GM23338 (cell line): ENCODE measurements at regions not wholly inside any gene's neighbourhood (a gene's known extent, or its start where the extent isn't known, plus 50 kb on each side); places are given as distances from the start of the nearest gene placed in this dataset.

Source experiments
- ATAC-seq: fragments of 200-7000 bp; cut with Tn5 transposase; 3 replicates; pipeline ENCODE4 v1.9.1; 2020
- DNase-seq: peaks from one replicate; pipeline ENCODE4 v3.0.0-alpha.2; 2015; ENCODE audit warnings: low spot score
- H2AFZ ChIP-seq: fragments of 200-600 bp; sonication (generic); 2 replicates; pipeline ENCODE4 v1.8.0; 2016; ENCODE audit warnings: antibody characterized with exemption, mild to moderate bottlenecking, moderate library complexity
- H3F3A ChIP-seq: fragments of 200-600 bp; sonication (generic); replicated peaks from 2 replicates; pipeline ENCODE4 v1.8.0; 2017; ENCODE audit warnings: antibody characterized with exemption, mixed run types, low read depth
- H3K27ac ChIP-seq: fragments of 200-600 bp; sonication (generic); 2 replicates; pipeline ENCODE4 v1.6.1; 2016; ENCODE audit warnings: low read depth
- H3K27me3 ChIP-seq: fragments of 200-600 bp; sonication (generic); 2 replicates; pipeline ENCODE4 v1.8.0; 2016; ENCODE audit warnings: mild to moderate bottlenecking, mixed run types, moderate library complexity; ENCODE audit not compliant: insufficient read depth
- H3K36me3 ChIP-seq: fragments of 200-600 bp; sonication (generic); 2 replicates; pipeline ENCODE4 v1.8.0; 2016; ENCODE audit warnings: mild to moderate bottlenecking; ENCODE audit not compliant: insufficient read depth
- H3K4me1 ChIP-seq: fragments of 200-600 bp; sonication (generic); 2 replicates; pipeline ENCODE4 v1.8.0; 2016; ENCODE audit warnings: mild to moderate bottlenecking, moderate library complexity; ENCODE audit not compliant: insufficient read depth
- H3K4me2 ChIP-seq: fragments of 200-600 bp; sonication (generic); 2 replicates; pipeline ENCODE4 v1.7.1; 2017; ENCODE audit warnings: mixed run types
- H3K4me3 ChIP-seq: fragments of 200-600 bp; sonication (generic); 2 replicates; pipeline ENCODE4 v1.6.1; 2016; ENCODE audit warnings: mixed run types
- H3K79me2 ChIP-seq: fragments of 200-600 bp; sonication (generic); replicated peaks from 2 replicates; pipeline ENCODE4 v1.8.0; 2017; ENCODE audit warnings: mild to moderate bottlenecking; ENCODE audit not compliant: insufficient read depth
- H3K9me2 ChIP-seq: fragments of 200-600 bp; sonication (generic); 2 replicates; pipeline ENCODE4 v1.8.0; 2017; ENCODE audit not compliant: insufficient read depth
- H4K20me1 ChIP-seq: fragments of 200-600 bp; sonication (generic); replicated peaks from 2 replicates; pipeline ENCODE4 v1.8.0; 2017; ENCODE audit warnings: mild to moderate bottlenecking; ENCODE audit not compliant: insufficient read depth
- H3K27ac Mint-ChIP-seq: 2 replicates; pipeline ENCODE4 v1.8.0; 2020; ENCODE audit warnings: inconsistent platforms, mild to moderate bottlenecking, moderate library complexity, mixed read lengths
- H3K27me3 Mint-ChIP-seq: 3 replicates; pipeline ENCODE4 v1.8.0; 2022; ENCODE audit warnings: low read depth, mild to moderate bottlenecking, moderate library complexity, mixed read lengths, inconsistent platforms; ENCODE audit not compliant: insufficient read depth, poor library complexity
- H3K36me3 Mint-ChIP-seq: 3 replicates; pipeline ENCODE4 v1.8.0; 2021; ENCODE audit warnings: low read depth, mild to moderate bottlenecking, inconsistent platforms, moderate library complexity, mixed read lengths
- H3K4me1 Mint-ChIP-seq: 3 replicates; pipeline ENCODE4 v1.8.0; 2020; ENCODE audit warnings: mild to moderate bottlenecking, inconsistent platforms, mixed read lengths
- H3K4me3 Mint-ChIP-seq: 3 replicates; pipeline ENCODE4 v1.8.0; 2021; ENCODE audit warnings: moderate library complexity, mild to moderate bottlenecking, inconsistent platforms, mixed read lengths
- H3K9me3 Mint-ChIP-seq: 3 replicates; pipeline ENCODE4 v1.8.0; 2020; ENCODE audit warnings: moderate library complexity, mild to moderate bottlenecking, inconsistent platforms, mixed read lengths
- CREB1 ChIP-seq: fragments of 250-450 bp; sonication (Bioruptor Pico); IDR thresholded peaks from 2 replicates; pipeline ENCODE4 v1.5.0; 2020; ENCODE audit warnings: low read depth, mild to moderate bottlenecking, moderate library complexity
- EZH2 ChIP-seq: fragments of 200-600 bp; sonication (generic); IDR thresholded peaks from one replicate; pipeline ENCODE4 v1.8.0; 2017; ENCODE audit warnings: antibody characterized with exemption, mild to moderate bottlenecking, low read depth; ENCODE audit not compliant: unreplicated experiment
- EZH2phosphoT487 ChIP-seq: fragments of 200-600 bp; sonication (generic); IDR thresholded peaks from one replicate; pipeline ENCODE4 v1.8.1; 2018; ENCODE audit warnings: antibody characterized with exemption; ENCODE audit not compliant: unreplicated experiment
- JUNB ChIP-seq: IDR thresholded peaks from one replicate; pipeline ENCODE4 v1.6.1; 2016; ENCODE audit warnings: antibody characterized with exemption; ENCODE audit not compliant: unreplicated experiment
- NANOG ChIP-seq: IDR thresholded peaks from 2 replicates; pipeline ENCODE4 v1.6.1; 2016; ENCODE audit warnings: antibody characterized with exemption, borderline replicate concordance
- POLR2AphosphoS5 ChIP-seq: IDR thresholded peaks from 2 replicates; pipeline ENCODE4 v1.6.1; 2016; ENCODE audit warnings: antibody characterized with exemption, low read depth
- STAT1 ChIP-seq: IDR thresholded peaks from one replicate; pipeline ENCODE4 v1.6.1; 2016; ENCODE audit warnings: antibody characterized with exemption; ENCODE audit not compliant: unreplicated experiment
- ZNF114 ChIP-seq: fragments of 250-450 bp; sonication (Bioruptor Pico); IDR thresholded peaks from 2 replicates; pipeline ENCODE4 v1.5.0; 2020; ENCODE audit warnings: mild to moderate bottlenecking, moderate library complexity
- ZNF331 ChIP-seq: fragments of 250-450 bp; sonication (Bioruptor Pico); IDR thresholded peaks from 2 replicates; pipeline ENCODE4 v1.5.0; 2020; ENCODE audit warnings: low read depth, mild to moderate bottlenecking, moderate library complexity
- TF ChIP-seq, protein P1 (sequence below): IDR thresholded peaks from 2 replicates; pipeline ENCODE4 v1.6.1; 2016; ENCODE audit warnings: antibody characterized with exemption
- TF ChIP-seq, protein P2 (sequence below): IDR thresholded peaks from one replicate; pipeline ENCODE4 v1.6.1; 2018; ENCODE audit warnings: antibody characterized with exemption; ENCODE audit not compliant: unreplicated experiment
- TF ChIP-seq, protein P3 (sequence below), 2 experiments: fragments of 200-600 bp in 1 of 2; sonication (generic) in 1 of 2; conservative IDR thresholded peaks; 2 replicates each; pipeline versions ENCODE4 v1.5.1 to v1.6.1; 2016 to 2017; ENCODE audit warnings: antibody characterized with exemption in 2 of 2, low read depth in 2 of 2, mild to moderate bottlenecking in 2 of 2, moderate library complexity in 1 of 2
- TF ChIP-seq, protein P4 (sequence below): fragments of 250-450 bp; sonication (Bioruptor Pico); IDR thresholded peaks from 2 replicates; pipeline ENCODE4 v1.5.0; 2020; ENCODE audit warnings: mild to moderate bottlenecking, moderate library complexity

DNA sequence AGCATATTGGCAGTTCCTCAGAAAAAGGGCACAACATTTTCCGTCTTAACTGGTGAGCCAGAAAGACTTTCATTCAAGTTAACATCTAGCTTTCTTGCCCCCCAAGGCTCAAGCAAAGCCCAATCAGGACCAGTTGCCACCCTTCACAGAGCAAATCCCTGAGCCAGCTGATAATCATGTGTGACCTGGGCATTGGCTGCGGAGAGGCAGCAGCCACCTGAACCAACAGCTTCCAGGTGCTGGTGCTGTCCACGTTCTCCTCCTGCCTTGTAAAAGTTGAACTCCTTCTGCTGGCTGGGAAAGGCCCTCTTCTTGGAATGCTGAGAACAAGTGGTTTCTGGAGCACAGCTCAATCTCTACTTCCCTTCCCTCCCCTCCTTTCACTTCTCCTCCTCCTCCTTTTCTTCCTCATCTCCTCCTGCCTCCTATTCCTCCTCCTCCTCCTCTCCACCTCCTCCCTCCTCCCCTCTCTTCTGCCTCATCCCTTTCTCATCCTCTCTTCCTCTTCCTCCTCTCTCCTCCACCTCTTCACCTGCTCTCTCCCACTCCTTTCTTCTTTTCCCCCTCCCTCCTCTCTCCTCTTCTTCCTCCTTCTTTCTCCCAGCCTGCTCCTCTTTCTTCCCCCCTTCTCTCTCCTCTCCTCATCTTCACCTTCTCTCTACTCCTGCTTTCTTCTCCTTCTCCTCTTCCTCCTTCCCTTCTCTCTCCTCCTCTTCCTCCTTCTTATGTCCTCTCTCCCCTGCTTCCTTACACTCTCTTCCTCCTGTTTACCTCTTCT lies 140.6 kb downstream of the JCAD start:
- Histone ChIP-seq H3K4me2 (no peak overlapping the region), H3K4me3 (no peak overlapping the region), H3K4me1 (no peaks in the 10 kb centered on the region), H3K36me3 (no peaks in the 10 kb centered on the region), H2AFZ (no peak overlapping the region), H4K20me1 (no peaks in the 10 kb centered on the region), H3K27ac (no peak overlapping the region), H3K79me2 (no peaks in the 10 kb centered on the region), H3K27me3 (no peaks in the 10 kb centered on the region), H3K9me2 (peaks cover 8% of the 10 kb centered on the region), H3F3A (no peaks in the 10 kb centered on the region)
- TF ChIP-seq STAT1 (no peak), ZNF114 (CRISPR knock-in tag) (no peak), NANOG (no peak), POLR2AphosphoS5 (no peak), JUNB (no peak), EZH2 (no peak), CREB1 (CRISPR knock-in tag) (no peak), EZH2phosphoT487 (no peak), ZNF331 (CRISPR knock-in tag) (no peak)
- TF ChIP-seq, protein P1, sequence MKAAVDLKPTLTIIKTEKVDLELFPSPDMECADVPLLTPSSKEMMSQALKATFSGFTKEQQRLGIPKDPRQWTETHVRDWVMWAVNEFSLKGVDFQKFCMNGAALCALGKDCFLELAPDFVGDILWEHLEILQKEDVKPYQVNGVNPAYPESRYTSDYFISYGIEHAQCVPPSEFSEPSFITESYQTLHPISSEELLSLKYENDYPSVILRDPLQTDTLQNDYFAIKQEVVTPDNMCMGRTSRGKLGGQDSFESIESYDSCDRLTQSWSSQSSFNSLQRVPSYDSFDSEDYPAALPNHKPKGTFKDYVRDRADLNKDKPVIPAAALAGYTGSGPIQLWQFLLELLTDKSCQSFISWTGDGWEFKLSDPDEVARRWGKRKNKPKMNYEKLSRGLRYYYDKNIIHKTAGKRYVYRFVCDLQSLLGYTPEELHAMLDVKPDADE, result no peak
- TF ChIP-seq, protein P2, sequence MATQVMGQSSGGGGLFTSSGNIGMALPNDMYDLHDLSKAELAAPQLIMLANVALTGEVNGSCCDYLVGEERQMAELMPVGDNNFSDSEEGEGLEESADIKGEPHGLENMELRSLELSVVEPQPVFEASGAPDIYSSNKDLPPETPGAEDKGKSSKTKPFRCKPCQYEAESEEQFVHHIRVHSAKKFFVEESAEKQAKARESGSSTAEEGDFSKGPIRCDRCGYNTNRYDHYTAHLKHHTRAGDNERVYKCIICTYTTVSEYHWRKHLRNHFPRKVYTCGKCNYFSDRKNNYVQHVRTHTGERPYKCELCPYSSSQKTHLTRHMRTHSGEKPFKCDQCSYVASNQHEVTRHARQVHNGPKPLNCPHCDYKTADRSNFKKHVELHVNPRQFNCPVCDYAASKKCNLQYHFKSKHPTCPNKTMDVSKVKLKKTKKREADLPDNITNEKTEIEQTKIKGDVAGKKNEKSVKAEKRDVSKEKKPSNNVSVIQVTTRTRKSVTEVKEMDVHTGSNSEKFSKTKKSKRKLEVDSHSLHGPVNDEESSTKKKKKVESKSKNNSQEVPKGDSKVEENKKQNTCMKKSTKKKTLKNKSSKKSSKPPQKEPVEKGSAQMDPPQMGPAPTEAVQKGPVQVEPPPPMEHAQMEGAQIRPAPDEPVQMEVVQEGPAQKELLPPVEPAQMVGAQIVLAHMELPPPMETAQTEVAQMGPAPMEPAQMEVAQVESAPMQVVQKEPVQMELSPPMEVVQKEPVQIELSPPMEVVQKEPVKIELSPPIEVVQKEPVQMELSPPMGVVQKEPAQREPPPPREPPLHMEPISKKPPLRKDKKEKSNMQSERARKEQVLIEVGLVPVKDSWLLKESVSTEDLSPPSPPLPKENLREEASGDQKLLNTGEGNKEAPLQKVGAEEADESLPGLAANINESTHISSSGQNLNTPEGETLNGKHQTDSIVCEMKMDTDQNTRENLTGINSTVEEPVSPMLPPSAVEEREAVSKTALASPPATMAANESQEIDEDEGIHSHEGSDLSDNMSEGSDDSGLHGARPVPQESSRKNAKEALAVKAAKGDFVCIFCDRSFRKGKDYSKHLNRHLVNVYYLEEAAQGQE, result no peak
- TF ChIP-seq, protein P3, sequence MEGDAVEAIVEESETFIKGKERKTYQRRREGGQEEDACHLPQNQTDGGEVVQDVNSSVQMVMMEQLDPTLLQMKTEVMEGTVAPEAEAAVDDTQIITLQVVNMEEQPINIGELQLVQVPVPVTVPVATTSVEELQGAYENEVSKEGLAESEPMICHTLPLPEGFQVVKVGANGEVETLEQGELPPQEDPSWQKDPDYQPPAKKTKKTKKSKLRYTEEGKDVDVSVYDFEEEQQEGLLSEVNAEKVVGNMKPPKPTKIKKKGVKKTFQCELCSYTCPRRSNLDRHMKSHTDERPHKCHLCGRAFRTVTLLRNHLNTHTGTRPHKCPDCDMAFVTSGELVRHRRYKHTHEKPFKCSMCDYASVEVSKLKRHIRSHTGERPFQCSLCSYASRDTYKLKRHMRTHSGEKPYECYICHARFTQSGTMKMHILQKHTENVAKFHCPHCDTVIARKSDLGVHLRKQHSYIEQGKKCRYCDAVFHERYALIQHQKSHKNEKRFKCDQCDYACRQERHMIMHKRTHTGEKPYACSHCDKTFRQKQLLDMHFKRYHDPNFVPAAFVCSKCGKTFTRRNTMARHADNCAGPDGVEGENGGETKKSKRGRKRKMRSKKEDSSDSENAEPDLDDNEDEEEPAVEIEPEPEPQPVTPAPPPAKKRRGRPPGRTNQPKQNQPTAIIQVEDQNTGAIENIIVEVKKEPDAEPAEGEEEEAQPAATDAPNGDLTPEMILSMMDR (conservative IDR thresholded peaks at IDR 0.05; ENCODE audit: low read depth in 2 of 2), result no peak
- TF ChIP-seq, protein P4, sequence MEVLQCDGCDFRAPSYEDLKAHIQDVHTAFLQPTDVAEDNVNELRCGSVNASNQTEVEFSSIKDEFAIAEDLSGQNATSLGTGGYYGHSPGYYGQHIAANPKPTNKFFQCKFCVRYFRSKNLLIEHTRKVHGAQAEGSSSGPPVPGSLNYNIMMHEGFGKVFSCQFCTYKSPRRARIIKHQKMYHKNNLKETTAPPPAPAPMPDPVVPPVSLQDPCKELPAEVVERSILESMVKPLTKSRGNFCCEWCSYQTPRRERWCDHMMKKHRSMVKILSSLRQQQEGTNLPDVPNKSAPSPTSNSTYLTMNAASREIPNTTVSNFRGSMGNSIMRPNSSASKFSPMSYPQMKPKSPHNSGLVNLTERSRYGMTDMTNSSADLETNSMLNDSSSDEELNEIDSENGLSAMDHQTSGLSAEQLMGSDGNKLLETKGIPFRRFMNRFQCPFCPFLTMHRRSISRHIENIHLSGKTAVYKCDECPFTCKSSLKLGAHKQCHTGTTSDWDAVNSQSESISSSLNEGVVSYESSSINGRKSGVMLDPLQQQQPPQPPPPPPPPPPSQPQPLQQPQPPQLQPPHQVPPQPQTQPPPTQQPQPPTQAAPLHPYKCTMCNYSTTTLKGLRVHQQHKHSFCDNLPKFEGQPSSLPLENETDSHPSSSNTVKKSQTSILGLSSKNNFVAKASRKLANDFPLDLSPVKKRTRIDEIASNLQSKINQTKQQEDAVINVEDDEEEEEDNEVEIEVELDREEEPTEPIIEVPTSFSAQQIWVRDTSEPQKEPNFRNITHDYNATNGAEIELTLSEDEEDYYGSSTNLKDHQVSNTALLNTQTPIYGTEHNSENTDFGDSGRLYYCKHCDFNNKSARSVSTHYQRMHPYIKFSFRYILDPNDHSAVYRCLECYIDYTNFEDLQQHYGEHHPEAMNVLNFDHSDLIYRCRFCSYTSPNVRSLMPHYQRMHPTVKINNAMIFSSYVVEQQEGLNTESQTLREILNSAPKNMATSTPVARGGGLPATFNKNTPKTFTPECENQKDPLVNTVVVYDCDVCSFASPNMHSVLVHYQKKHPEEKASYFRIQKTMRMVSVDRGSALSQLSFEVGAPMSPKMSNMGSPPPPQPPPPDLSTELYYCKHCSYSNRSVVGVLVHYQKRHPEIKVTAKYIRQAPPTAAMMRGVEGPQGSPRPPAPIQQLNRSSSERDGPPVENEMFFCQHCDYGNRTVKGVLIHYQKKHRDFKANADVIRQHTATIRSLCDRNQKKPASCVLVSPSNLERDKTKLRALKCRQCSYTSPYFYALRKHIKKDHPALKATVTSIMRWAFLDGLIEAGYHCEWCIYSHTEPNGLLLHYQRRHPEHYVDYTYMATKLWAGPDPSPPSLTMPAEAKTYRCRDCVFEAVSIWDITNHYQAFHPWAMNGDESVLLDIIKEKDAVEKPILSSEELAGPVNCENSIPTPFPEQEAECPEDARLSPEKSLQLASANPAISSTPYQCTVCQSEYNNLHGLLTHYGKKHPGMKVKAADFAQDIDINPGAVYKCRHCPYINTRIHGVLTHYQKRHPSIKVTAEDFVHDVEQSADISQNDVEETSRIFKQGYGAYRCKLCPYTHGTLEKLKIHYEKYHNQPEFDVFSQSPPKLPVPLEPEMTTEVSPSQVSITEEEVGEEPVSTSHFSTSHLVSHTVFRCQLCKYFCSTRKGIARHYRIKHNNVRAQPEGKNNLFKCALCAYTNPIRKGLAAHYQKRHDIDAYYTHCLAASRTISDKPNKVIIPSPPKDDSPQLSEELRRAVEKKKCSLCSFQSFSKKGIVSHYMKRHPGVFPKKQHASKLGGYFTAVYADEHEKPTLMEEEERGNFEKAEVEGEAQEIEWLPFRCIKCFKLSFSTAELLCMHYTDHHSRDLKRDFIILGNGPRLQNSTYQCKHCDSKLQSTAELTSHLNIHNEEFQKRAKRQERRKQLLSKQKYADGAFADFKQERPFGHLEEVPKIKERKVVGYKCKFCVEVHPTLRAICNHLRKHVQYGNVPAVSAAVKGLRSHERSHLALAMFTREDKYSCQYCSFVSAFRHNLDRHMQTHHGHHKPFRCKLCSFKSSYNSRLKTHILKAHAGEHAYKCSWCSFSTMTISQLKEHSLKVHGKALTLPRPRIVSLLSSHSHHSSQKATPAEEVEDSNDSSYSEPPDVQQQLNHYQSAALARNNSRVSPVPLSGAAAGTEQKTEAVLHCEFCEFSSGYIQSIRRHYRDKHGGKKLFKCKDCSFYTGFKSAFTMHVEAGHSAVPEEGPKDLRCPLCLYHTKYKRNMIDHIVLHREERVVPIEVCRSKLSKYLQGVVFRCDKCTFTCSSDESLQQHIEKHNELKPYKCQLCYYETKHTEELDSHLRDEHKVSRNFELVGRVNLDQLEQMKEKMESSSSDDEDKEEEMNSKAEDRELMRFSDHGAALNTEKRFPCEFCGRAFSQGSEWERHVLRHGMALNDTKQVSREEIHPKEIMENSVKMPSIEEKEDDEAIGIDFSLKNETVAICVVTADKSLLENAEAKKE, result no peak
- peaks cover 8% of the 10 kb centered on the region for H3K27me3 Mint-ChIP-seq
- no peak overlapping the region for H3K27ac Mint-ChIP-seq
- DNase-seq (no peak), ATAC-seq (no peak)
- no peaks in the 10 kb centered on the region for H3K36me3 Mint-ChIP-seq
- H3K9me3 Mint-ChIP-seq, result no peaks in the 10 kb centered on the region
- no peak overlapping the region for H3K4me3 Mint-ChIP-seq
- peaks cover 8% of the 10 kb centered on the region for H3K4me1 Mint-ChIP-seq
